HEK293 (cell line): ENCODE measurements at regions not wholly inside any gene's neighbourhood (a gene's known extent, or its start where the extent isn't known, plus 50 kb on each side); places are given as distances from the start of the nearest gene placed in this dataset.

ENCODE experiments used
- CTCF ChIA-PET: fragments of 350-600 bp; formaldehyde crosslinking; extraction: SDS; loops from one replicate; lab custom pipeline; 2021; ENCODE audit warnings: antibody characterized with exemption; lab: Yijun Ruan, JAX
- POLR2A ChIA-PET: fragments of 300-600 bp; formaldehyde crosslinking; extraction: SDS; loops from one replicate; lab custom pipeline; 2020; ENCODE audit warnings: antibody characterized with exemption, inconsistent platforms; lab: Yijun Ruan, JAX
- H3K27ac ChIP-seq: fragments of 200-500 bp; sonication (Bioruptor generic); 2 replicates; pipeline ENCODE4 v1.5.1; 2014; ENCODE audit warnings: low read depth, low read length, control low read depth, inconsistent platforms; ENCODE audit errors: extremely low read depth
- H3K36me3 ChIP-seq, 2 experiments: fragments of 200-500 bp in 1 of 2; sonication (Bioruptor generic) in 1 of 2; 1 replicate in 1 of 2; 2 replicates in 1 of 2; pipeline ENCODE4 v1.5.1; 2014 to 2017; ENCODE audit warnings: inconsistent platforms in 2 of 2, low read length in 2 of 2; ENCODE audit not compliant: control insufficient read depth in 2 of 2, insufficient read depth in 1 of 2
- H3K4me1 ChIP-seq: fragments of 200-500 bp; sonication (Bioruptor generic); 2 replicates; pipeline ENCODE4 v1.5.1; 2014; ENCODE audit warnings: mild to moderate bottlenecking, low read length, inconsistent platforms; ENCODE audit not compliant: control insufficient read depth, insufficient read depth
- H3K4me3 ChIP-seq: 2 replicates; pipeline ENCODE4 v1.5.1; 2011; ENCODE audit warnings: low read depth, mild to moderate bottlenecking, control low read depth, low read length, moderate library complexity
- H3K9me3 ChIP-seq: fragments of 200-500 bp; sonication (Bioruptor generic); 2 replicates; pipeline ENCODE4 v1.5.1; 2014; ENCODE audit warnings: low read depth, low read length, inconsistent platforms; ENCODE audit not compliant: control insufficient read depth, insufficient read depth
- BCL11A ChIP-seq: fragments of 450-650 bp; formaldehyde crosslinking; IDR thresholded peaks from 2 replicates; pipeline ENCODE4 v1.5.1; 2016; ENCODE audit warnings: low read depth, missing biosample characterization, missing genetic modification characterization
- IKZF3 ChIP-seq: fragments of 450-650 bp; IDR thresholded peaks from 2 replicates; pipeline ENCODE4 v1.5.0; 2018; ENCODE audit warnings: missing biosample characterization, mild to moderate bottlenecking, missing genetic modification characterization, moderate library complexity
- MEIS1 ChIP-seq: sonication (generic); formaldehyde crosslinking; IDR thresholded peaks from 2 replicates; pipeline ENCODE4 v1.8.1; 2022; ENCODE audit warnings: missing genetic modification reagents, mild to moderate bottlenecking, borderline replicate concordance
- OSR2 ChIP-seq: fragments of 450-650 bp; formaldehyde crosslinking; IDR thresholded peaks from 2 replicates; pipeline ENCODE4 v1.5.1; 2016; ENCODE audit warnings: missing biosample characterization, missing genetic modification characterization
- SP2 ChIP-seq: fragments of 450-650 bp; formaldehyde crosslinking; IDR thresholded peaks from 2 replicates; pipeline ENCODE4 v1.5.1; 2016; ENCODE audit warnings: missing biosample characterization, missing genetic modification characterization
- YY1 ChIP-seq: fragments of 450-650 bp; formaldehyde crosslinking; IDR thresholded peaks from 2 replicates; pipeline ENCODE4 v1.5.1; 2018; ENCODE audit warnings: missing biosample characterization, missing genetic modification characterization
- ZNF132 ChIP-seq: fragments of 450-650 bp; formaldehyde crosslinking; IDR thresholded peaks from 2 replicates; pipeline ENCODE4 v1.5.1; 2017; ENCODE audit warnings: missing biosample characterization, missing genetic modification characterization, borderline replicate concordance
- ZNF544 ChIP-seq: fragments of 450-650 bp; formaldehyde crosslinking; IDR thresholded peaks from 2 replicates; pipeline ENCODE4 v1.5.0; 2017; ENCODE audit warnings: missing biosample characterization, missing genetic modification characterization
- ZNF670 ChIP-seq: fragments of 450-650 bp; formaldehyde crosslinking; IDR thresholded peaks from 2 replicates; pipeline ENCODE4 v1.5.1; 2016; ENCODE audit warnings: missing biosample characterization, missing genetic modification characterization, low read depth
- ZNF76 ChIP-seq: fragments of 450-650 bp; formaldehyde crosslinking; IDR thresholded peaks from 2 replicates; pipeline ENCODE4; 2016; ENCODE audit warnings: low read depth, missing biosample characterization, missing genetic modification characterization, borderline replicate concordance
- ZNF792 ChIP-seq: fragments of 450-650 bp; formaldehyde crosslinking; IDR thresholded peaks from 2 replicates; pipeline ENCODE4 v1.5.1; 2016; ENCODE audit warnings: missing biosample characterization, missing genetic modification characterization
- ZNF837 ChIP-seq: fragments of 450-650 bp; formaldehyde crosslinking; IDR thresholded peaks from 2 replicates; pipeline ENCODE4 v1.5.1; 2016; ENCODE audit warnings: missing biosample characterization, missing genetic modification characterization
- TF ChIP-seq, protein P1 (sequence below): fragments of 450-650 bp; formaldehyde crosslinking; IDR thresholded peaks from 2 replicates; pipeline ENCODE4 v1.5.1; 2016; ENCODE audit warnings: missing biosample characterization, missing genetic modification characterization
- TF ChIP-seq, protein P2 (sequence below): fragments of 450-650 bp; formaldehyde crosslinking; IDR thresholded peaks from 2 replicates; pipeline ENCODE4 v1.5.1; 2016; ENCODE audit warnings: missing biosample characterization, missing genetic modification characterization
- TF ChIP-seq, protein P3 (sequence below): fragments of 450-650 bp; formaldehyde crosslinking; IDR thresholded peaks from 2 replicates; pipeline ENCODE4 v1.5.1; 2017; ENCODE audit warnings: missing biosample characterization, mild to moderate bottlenecking, missing genetic modification characterization, moderate library complexity
- TF ChIP-seq, protein P4 (sequence below): fragments of 450-650 bp; formaldehyde crosslinking; IDR thresholded peaks from 2 replicates; pipeline ENCODE4 v1.5.1; 2017; ENCODE audit warnings: missing biosample characterization, missing genetic modification characterization
- TF ChIP-seq, protein P5 (sequence below): fragments of 450-650 bp; formaldehyde crosslinking; optimal IDR thresholded peaks from 2 replicates; pipeline ENCODE3; 2016; ENCODE audit warnings: missing biosample characterization, mild to moderate bottlenecking, missing genetic modification characterization
- TF ChIP-seq, protein P6 (sequence below): fragments of 450-650 bp; formaldehyde crosslinking; IDR thresholded peaks from 2 replicates; pipeline ENCODE4 v1.5.1; 2016; ENCODE audit warnings: missing biosample characterization, missing genetic modification characterization
- TF ChIP-seq, protein P7 (sequence below): fragments of 450-650 bp; formaldehyde crosslinking; IDR thresholded peaks from 2 replicates; pipeline ENCODE4 v1.5.1; 2016; ENCODE audit warnings: missing biosample characterization, missing genetic modification characterization, low read depth

DNA sequence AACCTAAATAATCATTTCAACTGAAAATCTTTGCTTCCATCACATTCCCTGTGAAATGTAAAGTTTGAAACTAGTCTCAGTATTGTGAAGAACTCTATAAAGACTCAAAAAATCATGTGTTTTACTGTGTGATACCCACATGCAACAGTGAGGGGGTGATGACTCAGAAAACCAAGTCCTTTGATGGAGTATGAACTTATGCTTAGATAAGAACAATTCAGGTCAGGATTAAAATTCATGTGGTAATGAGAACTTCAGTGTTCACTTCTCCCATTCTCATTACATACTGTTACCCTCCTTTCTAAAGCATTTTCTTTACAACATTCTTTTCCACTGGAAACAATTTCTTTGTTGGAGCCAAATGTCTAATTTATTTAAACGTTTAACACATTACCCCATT is 360.2 kb downstream of the FSIP2 start (continued):
- TF ChIP-seq ZNF544 (tag by site-specific recombination) (no peak), YY1 (tag by site-specific recombination) (no peak), ZNF132 (tag by site-specific recombination) (no peak)
- TF ChIP-seq, protein P1, sequence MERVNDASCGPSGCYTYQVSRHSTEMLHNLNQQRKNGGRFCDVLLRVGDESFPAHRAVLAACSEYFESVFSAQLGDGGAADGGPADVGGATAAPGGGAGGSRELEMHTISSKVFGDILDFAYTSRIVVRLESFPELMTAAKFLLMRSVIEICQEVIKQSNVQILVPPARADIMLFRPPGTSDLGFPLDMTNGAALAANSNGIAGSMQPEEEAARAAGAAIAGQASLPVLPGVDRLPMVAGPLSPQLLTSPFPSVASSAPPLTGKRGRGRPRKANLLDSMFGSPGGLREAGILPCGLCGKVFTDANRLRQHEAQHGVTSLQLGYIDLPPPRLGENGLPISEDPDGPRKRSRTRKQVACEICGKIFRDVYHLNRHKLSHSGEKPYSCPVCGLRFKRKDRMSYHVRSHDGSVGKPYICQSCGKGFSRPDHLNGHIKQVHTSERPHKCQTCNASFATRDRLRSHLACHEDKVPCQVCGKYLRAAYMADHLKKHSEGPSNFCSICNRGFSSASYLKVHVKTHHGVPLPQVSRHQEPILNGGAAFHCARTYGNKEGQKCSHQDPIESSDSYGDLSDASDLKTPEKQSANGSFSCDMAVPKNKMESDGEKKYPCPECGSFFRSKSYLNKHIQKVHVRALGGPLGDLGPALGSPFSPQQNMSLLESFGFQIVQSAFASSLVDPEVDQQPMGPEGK (tag by site-specific recombination) = no peak
- TF ChIP-seq, protein P2, sequence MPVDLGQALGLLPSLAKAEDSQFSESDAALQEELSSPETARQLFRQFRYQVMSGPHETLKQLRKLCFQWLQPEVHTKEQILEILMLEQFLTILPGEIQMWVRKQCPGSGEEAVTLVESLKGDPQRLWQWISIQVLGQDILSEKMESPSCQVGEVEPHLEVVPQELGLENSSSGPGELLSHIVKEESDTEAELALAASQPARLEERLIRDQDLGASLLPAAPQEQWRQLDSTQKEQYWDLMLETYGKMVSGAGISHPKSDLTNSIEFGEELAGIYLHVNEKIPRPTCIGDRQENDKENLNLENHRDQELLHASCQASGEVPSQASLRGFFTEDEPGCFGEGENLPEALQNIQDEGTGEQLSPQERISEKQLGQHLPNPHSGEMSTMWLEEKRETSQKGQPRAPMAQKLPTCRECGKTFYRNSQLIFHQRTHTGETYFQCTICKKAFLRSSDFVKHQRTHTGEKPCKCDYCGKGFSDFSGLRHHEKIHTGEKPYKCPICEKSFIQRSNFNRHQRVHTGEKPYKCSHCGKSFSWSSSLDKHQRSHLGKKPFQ (tag by site-specific recombination) = no peak
- TF ChIP-seq, protein P3, sequence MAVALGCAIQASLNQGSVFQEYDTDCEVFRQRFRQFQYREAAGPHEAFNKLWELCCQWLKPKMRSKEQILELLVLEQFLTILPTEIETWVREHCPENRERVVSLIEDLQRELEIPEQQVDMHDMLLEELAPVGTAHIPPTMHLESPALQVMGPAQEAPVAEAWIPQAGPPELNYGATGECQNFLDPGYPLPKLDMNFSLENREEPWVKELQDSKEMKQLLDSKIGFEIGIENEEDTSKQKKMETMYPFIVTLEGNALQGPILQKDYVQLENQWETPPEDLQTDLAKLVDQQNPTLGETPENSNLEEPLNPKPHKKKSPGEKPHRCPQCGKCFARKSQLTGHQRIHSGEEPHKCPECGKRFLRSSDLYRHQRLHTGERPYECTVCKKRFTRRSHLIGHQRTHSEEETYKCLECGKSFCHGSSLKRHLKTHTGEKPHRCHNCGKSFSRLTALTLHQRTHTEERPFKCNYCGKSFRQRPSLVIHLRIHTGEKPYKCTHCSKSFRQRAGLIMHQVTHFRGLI (tag by site-specific recombination) = no peak

DNA sequence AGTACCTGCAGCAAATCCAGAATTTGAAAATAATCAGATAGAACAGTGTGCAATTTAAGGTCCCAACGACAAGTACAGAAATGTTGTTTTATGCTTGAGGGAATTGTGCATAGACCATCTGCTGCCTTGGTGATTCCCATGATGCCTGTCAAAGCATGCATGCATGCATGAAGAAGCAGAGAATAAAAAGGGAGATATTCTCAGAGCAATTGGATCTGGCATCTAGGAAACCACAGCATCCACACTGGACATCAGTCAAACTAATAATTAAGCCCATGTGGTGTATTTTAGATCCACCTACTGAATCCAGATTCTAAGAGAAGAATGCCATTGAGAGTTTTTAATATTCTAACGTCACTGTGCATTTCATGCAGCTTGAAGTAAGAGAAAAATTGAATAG is 361.2 kb downstream of the FSIP2 start:
- TF ChIP-seq OSR2 (tag by site-specific recombination) (no peak), ZNF76 (no peak), ZNF837 (tag by site-specific recombination) (no peak), SP2 (tag by site-specific recombination) (no peak)
- TF ChIP-seq, protein P4, sequence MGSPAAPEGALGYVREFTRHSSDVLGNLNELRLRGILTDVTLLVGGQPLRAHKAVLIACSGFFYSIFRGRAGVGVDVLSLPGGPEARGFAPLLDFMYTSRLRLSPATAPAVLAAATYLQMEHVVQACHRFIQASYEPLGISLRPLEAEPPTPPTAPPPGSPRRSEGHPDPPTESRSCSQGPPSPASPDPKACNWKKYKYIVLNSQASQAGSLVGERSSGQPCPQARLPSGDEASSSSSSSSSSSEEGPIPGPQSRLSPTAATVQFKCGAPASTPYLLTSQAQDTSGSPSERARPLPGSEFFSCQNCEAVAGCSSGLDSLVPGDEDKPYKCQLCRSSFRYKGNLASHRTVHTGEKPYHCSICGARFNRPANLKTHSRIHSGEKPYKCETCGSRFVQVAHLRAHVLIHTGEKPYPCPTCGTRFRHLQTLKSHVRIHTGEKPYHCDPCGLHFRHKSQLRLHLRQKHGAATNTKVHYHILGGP (tag by site-specific recombination) = no peak
- TF ChIP-seq, all 188 proteins: peak for 0
- Histone ChIP-seq H3K27ac (no peak overlapping the region), H3K9me3 (no peaks in the 10 kb centered on the region), H3K4me1 (no peaks in the 10 kb centered on the region), H3K36me3 (no peaks in the 10 kb centered on the region), H3K4me3 (no peak overlapping the region)
- POLR2A ChIA-PET = no interaction called here
- CTCF ChIA-PET = no interaction called here

DNA sequence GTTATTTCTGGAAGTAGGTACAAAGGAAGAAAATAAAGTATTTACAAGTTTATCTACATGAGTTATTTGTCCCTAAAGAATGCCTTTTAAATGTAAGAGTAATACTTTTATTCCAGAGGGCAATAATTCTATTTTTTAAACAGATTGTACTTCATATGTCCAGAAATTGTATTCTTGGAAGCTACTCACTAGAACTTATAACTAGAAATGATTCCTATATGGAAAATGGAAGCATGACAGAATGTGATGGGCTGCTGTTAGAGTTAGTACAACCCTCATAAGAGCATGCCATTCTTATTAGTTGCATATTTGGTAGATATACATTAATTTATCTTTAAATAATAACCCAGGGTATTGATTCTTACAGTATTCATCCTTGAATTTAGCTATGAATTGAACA is 362.0 kb downstream of the FSIP2 start:
- H3K9me3 ChIP-seq = no peaks in the 10 kb centered on the region
- no peaks in the 10 kb centered on the region for H3K36me3 ChIP-seq
- H3K4me3 ChIP-seq = no peak overlapping the region
- ChIA-PET POLR2A (no interaction called here), CTCF (no interaction called here)
- no peak overlapping the region for H3K27ac ChIP-seq
- TF ChIP-seq MEIS1 (CRISPR knock-in tag) (no peak), BCL11A (no peak), ZNF792 (no peak), IKZF3 (tag by site-specific recombination) (no peak), ZNF670 (no peak)
- TF ChIP-seq, protein P5, sequence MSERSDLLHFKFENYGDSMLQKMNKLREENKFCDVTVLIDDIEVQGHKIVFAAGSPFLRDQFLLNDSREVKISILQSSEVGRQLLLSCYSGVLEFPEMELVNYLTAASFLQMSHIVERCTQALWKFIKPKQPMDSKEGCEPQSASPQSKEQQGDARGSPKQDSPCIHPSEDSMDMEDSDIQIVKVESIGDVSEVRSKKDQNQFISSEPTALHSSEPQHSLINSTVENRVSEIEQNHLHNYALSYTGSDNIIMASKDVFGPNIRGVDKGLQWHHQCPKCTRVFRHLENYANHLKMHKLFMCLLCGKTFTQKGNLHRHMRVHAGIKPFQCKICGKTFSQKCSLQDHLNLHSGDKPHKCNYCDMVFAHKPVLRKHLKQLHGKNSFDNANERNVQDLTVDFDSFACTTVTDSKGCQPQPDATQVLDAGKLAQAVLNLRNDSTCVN (tag by site-specific recombination) = no peak
- TF ChIP-seq, protein P6, sequence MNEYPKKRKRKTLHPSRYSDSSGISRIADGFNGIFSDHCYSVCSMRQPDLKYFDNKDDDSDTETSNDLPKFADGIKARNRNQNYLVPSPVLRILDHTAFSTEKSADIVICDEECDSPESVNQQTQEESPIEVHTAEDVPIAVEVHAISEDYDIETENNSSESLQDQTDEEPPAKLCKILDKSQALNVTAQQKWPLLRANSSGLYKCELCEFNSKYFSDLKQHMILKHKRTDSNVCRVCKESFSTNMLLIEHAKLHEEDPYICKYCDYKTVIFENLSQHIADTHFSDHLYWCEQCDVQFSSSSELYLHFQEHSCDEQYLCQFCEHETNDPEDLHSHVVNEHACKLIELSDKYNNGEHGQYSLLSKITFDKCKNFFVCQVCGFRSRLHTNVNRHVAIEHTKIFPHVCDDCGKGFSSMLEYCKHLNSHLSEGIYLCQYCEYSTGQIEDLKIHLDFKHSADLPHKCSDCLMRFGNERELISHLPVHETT = no peak
- TF ChIP-seq, protein P7, sequence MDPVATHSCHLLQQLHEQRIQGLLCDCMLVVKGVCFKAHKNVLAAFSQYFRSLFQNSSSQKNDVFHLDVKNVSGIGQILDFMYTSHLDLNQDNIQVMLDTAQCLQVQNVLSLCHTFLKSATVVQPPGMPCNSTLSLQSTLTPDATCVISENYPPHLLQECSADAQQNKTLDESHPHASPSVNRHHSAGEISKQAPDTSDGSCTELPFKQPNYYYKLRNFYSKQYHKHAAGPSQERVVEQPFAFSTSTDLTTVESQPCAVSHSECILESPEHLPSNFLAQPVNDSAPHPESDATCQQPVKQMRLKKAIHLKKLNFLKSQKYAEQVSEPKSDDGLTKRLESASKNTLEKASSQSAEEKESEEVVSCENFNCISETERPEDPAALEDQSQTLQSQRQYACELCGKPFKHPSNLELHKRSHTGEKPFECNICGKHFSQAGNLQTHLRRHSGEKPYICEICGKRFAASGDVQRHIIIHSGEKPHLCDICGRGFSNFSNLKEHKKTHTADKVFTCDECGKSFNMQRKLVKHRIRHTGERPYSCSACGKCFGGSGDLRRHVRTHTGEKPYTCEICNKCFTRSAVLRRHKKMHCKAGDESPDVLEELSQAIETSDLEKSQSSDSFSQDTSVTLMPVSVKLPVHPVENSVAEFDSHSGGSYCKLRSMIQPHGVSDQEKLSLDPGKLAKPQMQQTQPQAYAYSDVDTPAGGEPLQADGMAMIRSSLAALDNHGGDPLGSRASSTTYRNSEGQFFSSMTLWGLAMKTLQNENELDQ (tag by site-specific recombination) = no peak
- no peaks in the 10 kb centered on the region for H3K4me1 ChIP-seq
